ENCODE measurements at regions not wholly inside any gene's neighbourhood (a gene's known extent, or its start where the extent isn't known, plus 50 kb on each side); places are given as distances from the start of the nearest gene placed in this dataset.

GRCh38 chr1:166221316-166221715 lies 54.5 kb upstream of the FAM78B start:
- no peak for DNase-seq (ENCODE audit: low read depth)

DNA sequence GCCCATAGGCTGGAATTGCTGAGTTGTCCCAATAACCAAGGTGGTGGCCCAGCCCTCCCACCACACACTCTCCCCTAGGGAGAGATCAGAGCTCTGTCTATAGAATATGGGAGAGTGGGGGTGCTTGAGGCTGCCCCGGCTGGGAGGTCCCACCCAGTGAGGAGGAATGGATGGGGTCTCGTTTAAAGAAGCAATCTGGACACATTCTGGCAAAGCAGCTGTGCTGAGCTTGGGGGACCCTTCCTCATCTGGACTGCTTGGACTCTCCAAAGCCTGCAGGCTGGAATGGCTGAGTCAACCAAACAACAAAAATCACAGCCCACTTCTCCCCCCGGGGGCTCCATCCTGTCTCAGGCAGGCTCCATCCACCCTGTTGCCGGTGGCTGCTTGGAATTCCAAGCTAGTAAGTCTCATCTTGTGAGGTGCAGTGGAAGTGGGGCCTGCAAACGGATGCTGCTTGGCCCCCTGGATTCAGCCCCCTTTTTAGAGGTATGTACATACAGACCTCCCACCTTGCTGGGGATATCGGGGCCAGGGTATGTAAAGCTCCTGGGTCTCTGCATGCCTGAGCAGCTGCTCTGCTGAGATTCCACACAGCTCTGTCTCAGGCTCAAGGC lies 67.1 kb upstream of the FAM78B start:
- no peak for DNase-seq (ENCODE audit: low read depth)

- no peak for DNase-seq (ENCODE audit: low read depth)
Measured at GRCh38 chr1:166235728-166236127, 68.9 kb upstream of the FAM78B start.

DNA sequence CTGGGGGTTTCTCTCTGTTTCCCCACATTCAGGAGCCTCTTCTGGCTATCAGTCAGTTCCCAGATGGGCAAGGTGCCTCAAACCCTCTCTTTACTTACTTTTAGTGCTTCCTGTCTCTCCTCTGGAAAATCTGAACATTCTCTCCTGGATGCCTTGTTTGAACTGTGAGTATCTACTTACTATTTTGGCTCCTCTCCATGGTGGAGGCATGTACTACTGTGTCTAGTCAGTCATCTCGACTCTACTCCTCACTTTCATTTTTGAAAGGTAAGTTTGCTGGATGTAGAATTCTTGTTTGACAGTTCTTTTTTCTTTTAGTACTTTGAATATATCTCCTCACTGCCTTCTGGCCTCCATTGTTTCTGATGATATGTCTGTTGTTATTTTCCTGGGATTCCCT lies 70.9 kb upstream of the FAM78B start:
- no peak for DNase-seq (ENCODE audit: low read depth)

DNA sequence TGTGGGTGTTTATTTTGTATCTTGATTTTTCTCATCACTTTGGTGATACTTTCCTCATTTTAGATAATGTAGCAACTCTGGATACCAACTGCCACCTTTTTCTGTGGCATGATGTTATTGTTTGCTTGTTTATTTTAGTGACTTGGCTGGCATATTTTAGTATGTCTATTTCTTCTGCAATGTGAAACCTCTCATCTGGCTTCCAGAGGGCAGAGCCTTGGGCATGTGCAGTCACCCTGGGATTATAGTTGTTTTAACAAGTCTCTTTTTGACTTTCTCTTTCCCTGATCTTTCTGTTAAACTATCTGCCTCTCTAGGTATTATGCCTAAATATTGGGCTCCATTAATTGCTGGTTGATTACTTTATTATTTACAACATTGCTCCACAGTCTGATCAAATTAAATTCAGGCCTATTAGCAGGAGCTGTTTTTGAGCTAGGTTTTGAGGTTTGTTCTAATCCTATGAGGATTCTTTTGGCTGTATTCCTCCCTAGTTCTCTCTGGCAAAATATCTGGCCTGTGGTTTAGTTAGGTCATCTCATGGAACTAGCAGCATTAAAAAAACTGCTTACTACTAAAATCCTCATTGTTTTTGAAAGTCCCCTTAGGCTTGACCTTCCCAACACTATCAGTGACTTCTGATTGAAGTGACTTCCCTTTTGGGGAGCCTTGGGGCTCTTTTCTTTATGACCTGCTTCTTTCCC lies 86.4 kb upstream of the FAM78B start:
- DNase-seq (ENCODE audit: low read depth), result no peak

GRCh38 chr1:166258017-166258416 lies 91.2 kb upstream of the FAM78B start:
- no peak for DNase-seq (ENCODE audit: low read depth)

- no peak for DNase-seq (ENCODE audit: low read depth)
Measured at GRCh38 chr1:166261511-166261910, 94.7 kb upstream of the FAM78B start.

DNA sequence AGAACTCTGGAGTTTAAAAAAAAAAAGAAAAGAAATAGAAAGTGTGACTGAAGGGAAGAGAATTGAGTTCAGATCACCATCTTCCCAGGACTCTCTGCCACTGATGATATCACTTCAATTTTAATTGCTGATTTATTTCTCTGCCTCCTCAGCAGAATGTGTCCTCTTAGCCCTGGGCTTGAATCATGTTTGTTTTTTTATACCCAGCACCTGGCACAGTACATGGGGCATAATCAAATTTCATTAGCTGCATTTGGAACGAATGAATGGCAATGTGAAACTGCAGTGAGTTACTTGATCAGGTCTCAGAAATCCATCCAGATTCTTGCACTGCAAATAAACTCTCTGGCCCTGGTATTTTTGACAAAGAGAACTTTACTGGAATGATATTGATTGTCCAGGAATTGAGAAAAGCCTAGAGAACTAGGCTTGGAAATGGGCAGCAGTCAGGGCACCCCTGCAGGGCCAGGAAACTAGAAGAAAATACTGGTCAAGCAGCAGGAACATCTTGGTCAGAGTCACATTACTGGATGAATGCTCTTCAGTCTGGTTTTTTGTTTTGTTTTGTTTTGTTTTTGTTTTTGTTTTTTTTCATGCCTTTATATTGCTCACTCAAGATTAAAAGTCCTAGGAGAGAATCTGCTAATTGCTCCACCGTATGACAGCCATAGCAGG lies 103.8 kb upstream of the FAM78B start:
- DNase-seq (ENCODE audit: low read depth), result no peak

DNA sequence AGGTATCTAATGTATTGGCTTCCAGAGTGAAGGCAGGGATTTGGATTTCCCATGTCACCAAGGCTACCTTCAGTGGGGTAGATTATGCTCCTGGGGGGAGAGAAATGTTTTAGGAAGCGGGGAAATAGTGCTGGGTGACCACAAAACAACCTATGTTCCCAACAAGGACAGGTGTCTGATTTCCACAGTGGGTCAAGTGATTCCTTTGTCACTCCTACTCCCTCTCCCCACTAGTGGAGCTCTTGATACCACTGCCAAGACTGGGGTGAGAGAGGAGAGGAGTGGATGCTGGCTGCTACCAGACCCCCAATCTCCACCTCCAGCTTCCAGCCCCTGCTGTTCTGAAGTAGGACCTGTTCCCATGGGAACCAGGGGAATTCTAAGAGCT lies 104.3 kb upstream of the FAM78B start:
- DNase-seq (ENCODE audit: low read depth), result no peak

GRCh38 chr1:166272155-166272554 lies 105.4 kb upstream of the FAM78B start:
- no peak for DNase-seq (ENCODE audit: low read depth)

DNA sequence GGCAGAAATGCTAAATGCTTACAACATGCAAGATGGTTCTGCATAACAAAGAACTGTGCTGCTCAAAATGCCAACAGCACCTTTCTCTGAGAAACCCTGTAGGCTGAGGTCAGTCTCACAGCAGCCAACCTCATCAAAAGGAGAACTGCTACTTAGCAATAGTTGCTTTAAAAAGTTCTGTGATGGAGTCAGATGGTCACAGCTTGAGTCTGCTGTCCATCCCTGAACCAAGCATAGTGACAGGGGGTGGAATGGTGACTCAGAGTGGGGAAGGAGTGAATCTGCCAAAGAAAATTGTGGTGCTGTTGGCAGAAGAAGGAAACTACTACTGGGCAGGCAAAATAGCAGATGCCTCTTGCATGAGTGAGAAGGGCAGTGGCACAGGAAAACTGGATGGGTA lies 106.0 kb upstream of the FAM78B start:
- DNase-seq (ENCODE audit: low read depth), result no peak

GRCh38 chr1:166273618-166274017 lies 106.8 kb upstream of the FAM78B start:
- no peak for DNase-seq (ENCODE audit: low read depth)

- DNase-seq (ENCODE audit: low read depth), result no peak
Measured at GRCh38 chr1:166282391-166283137, 115.8 kb upstream of the FAM78B start.

DNA sequence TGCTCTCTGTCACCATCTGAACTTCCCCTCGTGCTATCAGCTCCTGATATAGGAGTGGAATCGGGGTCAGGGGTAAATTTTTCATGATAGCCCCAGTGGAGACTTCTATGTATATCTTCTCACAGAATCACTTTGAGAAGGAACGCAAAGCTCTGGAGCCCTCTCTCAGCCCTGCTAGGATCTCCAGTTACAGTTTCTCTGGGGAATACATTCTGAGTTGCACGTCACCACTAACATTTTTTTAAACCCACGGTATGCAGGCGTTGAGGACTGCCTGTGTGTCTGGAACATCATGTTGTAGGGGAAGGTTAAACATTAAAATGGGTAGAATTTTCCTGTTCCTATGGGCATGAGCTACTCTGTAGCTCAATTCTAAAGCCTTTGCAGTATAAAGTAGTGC lies 116.4 kb upstream of the FAM78B start:
- DNase-seq (ENCODE audit: low read depth), result no peak

DNA sequence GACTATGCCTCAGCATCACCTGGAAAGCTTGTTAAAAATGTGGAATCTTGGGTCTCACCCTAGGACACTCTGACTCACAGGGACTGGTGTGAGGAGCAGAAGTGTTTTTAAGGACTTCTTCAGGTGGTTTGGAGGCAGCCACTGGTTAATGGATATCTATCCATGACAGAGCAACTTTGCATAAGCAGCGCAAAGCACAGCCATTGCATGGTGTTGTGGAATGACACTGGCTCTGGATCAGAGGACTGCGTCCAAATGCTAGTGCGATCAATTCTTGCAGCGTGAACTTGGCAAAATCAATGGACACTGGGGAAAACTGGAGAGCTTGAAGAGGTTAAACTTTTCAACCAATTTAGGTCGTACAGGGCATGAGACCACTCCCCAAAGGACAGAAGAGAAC lies 116.8 kb upstream of the FAM78B start:
- DNase-seq (ENCODE audit: low read depth), result no peak

DNA sequence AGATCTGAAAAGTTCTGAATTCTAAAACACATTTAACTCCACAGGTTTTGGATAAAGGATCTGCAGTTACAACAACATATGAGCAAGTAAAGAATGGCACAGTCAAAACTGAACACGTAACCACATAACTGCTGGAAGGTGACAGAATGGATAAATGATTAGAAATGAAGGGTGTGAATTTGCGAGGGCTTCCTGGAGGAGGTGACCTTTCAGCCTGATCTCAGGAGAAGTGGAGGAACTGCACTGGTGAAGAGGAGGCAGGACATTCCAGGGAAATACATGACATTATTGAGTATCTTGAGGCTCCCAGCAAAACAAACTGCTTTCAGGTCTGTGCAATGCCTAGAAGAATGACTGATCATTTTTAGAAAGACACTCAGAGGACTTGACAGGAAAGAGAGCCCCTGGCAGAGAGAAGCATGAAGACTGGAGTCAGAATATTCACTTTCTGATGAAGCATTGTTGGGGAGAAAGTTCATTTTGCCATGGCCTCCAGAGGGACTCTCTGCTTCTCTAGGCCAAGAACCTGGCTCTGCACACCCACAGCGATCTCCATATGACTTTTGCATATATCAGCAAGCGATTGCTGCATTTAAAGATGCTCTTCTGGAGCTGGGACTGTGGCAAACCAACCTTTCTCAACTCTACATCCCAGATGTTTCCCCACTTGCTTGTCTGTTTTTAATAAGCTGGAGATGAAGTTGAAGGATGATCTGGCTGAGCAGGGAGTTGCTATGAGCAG lies 122.7 kb upstream of the FAM78B start:
- no peak for DNase-seq (ENCODE audit: low read depth)

GRCh38 chr1:166295656-166296055 lies 128.9 kb upstream of the FAM78B start:
- DNase-seq (ENCODE audit: low read depth), result no peak

DNA sequence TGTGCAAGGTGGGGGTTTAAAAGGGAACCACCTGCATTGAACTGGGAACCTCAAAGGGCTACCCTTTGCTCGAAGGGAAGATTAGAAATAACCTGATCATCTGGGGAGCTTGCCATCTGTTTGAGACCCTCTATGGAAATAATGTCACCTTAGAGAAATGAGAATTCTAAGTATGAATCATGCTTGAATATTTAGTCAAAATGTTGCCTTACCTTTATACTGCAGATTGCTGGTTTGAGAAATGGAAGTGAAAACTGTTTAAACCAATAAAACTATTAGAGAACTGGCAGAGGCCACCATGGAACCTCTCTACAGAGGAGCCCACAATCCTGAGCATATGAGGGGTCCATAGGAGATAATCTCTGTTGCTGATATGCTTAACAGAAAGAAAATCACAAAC lies 131.2 kb upstream of the FAM78B start:
- no peak for DNase-seq (ENCODE audit: low read depth)

- no peak for DNase-seq (ENCODE audit: low read depth)
Measured at GRCh38 chr1:166300767-166301166, 134.0 kb upstream of the FAM78B start.

DNA sequence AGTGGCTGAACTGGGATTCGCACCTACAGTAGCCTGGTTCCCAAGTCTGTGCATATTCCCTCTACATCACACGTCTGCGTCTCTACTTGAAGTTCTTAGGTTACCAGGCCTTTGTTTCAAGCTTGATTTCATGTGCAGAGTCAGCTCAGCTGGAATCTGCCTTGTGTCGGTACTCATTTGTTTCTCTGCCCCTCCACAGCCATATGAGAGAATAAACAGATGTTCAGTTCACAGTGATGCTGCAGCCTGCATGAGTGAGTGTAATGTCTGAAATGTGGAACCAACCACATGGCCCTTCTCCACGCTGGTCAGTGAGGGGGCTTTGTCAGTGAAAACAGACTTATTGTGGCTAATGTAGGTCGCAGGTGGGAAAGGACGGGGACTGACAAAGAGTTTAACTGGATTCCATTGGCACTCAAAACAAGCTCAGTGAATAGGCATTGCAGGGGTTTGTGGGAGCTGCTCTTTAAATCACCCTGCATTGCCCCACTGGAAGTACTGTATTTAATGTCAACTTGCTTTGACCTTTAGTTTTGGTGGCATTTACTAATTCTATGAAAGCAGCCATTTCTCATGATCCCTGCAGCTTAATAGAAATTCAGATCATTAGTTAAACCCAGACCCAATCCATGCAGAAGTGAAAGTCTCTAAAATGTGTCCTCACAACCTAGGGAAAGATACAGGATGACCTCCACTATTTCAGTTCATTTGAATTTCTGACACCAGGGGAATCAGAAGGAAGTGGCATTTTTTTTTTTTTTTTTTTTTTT lies 136.4 kb upstream of the FAM78B start:
- DNase-seq (ENCODE audit: low read depth), result no peak

DNA sequence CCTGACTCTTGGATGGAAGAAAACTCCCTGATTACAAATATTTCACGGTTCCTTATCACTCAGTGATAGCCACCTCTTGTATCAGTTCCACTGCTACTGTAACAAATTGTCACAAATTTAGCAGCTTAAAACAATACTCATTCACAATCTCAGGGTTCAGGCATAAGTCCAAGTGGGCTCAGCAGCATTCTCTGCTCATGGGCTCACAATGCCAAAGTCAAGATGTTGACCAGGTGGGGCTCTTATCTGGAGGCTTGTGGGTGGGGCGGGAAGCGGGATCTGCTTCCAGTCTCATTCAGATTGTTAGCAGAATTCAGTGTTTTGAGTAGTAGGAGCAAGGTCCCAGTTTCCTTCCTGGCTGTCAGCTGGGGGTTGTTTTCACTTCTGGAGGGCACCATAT lies 137.3 kb upstream of the FAM78B start:
- DNase-seq (ENCODE audit: low read depth), result no peak
